ENCODE measurements at regions not wholly inside any gene's neighbourhood (a gene's known extent, or its start where the extent isn't known, plus 50 kb on each side); places are given as distances from the start of the nearest gene placed in this dataset.

GRCh38 chr2:192645811-192646598, 451.3 kb upstream of the TMEFF2 start:
- TF ChIP-seq CTCF (IDR thresholded peaks at IDR 0.05) (no peak), POLR2A (IDR thresholded peaks at IDR 0.05) (no peak)

Measured in breast epithelium (tissue), 3 donors.